ENCODE measurements at regions not wholly inside any gene's neighbourhood (a gene's known extent, or its start where the extent isn't known, plus 50 kb on each side); places are given as distances from the start of the nearest gene placed in this dataset.

DNA sequence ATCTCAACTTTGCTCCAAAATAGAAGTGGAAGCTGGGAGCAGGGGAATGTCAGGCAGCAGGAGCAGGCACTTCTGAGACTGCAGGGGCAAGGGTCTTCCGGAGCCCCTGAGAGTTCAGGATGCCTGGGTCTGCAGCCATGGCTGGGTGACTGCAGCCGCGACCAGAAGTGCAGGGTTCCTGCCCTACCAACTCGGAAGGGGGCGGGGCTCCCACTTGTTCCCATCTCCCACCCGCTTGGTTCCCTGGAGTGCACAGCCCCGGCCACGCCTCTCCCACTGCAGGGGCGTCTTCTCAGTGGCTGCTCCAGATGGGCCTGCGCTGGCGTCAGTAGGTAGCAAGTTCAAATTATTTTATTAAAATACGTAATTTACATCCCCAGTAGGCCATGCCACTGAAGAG is 1631.7 kb downstream of the OLFM4 start:
- Histone ChIP-seq H3K9ac (ENCODE audit: insufficient read depth, low read length) (no peak overlapping the region), H3K4me1 (ENCODE audit: control insufficient read depth, extremely low read depth, insufficient read depth, low read length) (no peaks in the 10 kb centered on the region), H4K20me1 (ENCODE audit: control insufficient read depth, extremely low read depth, insufficient read depth, low read length) (no peaks in the 10 kb centered on the region), H3K9me3 (ENCODE audit: control insufficient read depth, insufficient read depth, low read depth, low read length) (no peaks in the 10 kb centered on the region), H3K27me3 (ENCODE audit: control insufficient read depth, insufficient read depth, low read length) (no peaks in the 10 kb centered on the region), H3K27ac (ENCODE audit: insufficient read depth, low read length) (no peak overlapping the region), H3K36me3 (ENCODE audit: control insufficient read depth, insufficient read depth, low read length) (no peaks in the 10 kb centered on the region), H3K4me2 (ENCODE audit: extremely low read depth, insufficient read depth, low read length) (no peak overlapping the region), H2AFZ (ENCODE audit: low read length) (no peak overlapping the region), H3K79me2 (ENCODE audit: control insufficient read depth, insufficient read depth, low read length) (no peaks in the 10 kb centered on the region), H3K4me3 (replicated peaks in 1 of 4; ENCODE audit: control extremely low read depth in 1 of 4, insufficient read depth in 1 of 4, low read depth in 3 of 4, low read length in 4 of 4) (no peak overlapping the region)
- no peak for DNase-seq (ENCODE audit: low read depth in 2 of 2)
- TF ChIP-seq EZH2 (IDR thresholded peaks at IDR 0.05; ENCODE audit: low read length, missing control alignments): no peak
- no peak for TF ChIP-seq CTCF (conservative IDR thresholded peaks at IDR 0.05 in 1 of 2, IDR thresholded peaks at IDR 0.05 in 1 of 2; ENCODE audit: low read depth in 1 of 2, low read length in 2 of 2)

DNA sequence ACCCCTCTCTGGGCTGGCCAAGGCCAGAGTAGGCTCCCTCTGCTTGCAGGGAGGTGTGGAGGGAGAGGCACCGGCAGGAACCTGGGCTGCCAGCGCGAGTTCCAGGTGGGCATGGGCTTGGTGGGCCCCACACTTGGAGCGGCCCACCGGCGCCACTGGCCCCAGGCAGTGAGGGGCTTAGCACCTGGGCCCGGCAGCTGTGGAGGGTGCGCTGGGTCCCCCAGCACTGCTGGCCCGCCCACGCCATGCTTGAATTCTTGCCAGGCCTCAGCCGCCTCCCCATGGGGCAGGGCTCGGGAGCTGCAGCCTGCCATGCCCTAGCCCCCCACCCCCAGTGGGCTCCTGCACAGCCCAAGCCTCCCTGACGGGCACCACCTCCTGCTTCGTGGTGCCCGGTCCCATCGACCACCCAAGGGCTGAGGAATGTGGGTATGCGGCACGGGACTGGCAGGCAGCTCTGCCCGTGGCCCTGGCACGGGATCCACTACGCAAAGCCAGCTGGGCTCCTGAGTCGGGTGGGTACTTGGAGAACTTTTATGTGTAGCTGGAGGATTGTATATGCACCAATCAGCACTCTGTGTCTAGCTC is 1648.0 kb downstream of the OLFM4 start:
- DNase-seq (ENCODE audit: low read depth in 2 of 2): no peak
- Histone ChIP-seq H3K9ac (ENCODE audit: insufficient read depth, low read length) (no peak overlapping the region), H3K4me2 (ENCODE audit: extremely low read depth, insufficient read depth, low read length) (no peak overlapping the region), H3K79me2 (ENCODE audit: control insufficient read depth, insufficient read depth, low read length) (no peaks in the 10 kb centered on the region), H4K20me1 (ENCODE audit: control insufficient read depth, extremely low read depth, insufficient read depth, low read length) (no peaks in the 10 kb centered on the region), H3K4me3 (replicated peaks in 1 of 4; ENCODE audit: control extremely low read depth in 1 of 4, insufficient read depth in 1 of 4, low read depth in 3 of 4, low read length in 4 of 4) (no peak overlapping the region), H3K4me1 (ENCODE audit: control insufficient read depth, extremely low read depth, insufficient read depth, low read length) (no peaks in the 10 kb centered on the region), H3K27ac (ENCODE audit: insufficient read depth, low read length) (no peak overlapping the region), H2AFZ (ENCODE audit: low read length) (no peak overlapping the region), H3K27me3 (ENCODE audit: control insufficient read depth, insufficient read depth, low read length) (no peaks in the 10 kb centered on the region), H3K9me3 (ENCODE audit: control insufficient read depth, insufficient read depth, low read depth, low read length) (no peaks in the 10 kb centered on the region), H3K36me3 (ENCODE audit: control insufficient read depth, insufficient read depth, low read length) (no peaks in the 10 kb centered on the region)
- TF ChIP-seq CTCF (conservative IDR thresholded peaks at IDR 0.05 in 1 of 2, IDR thresholded peaks at IDR 0.05 in 1 of 2; ENCODE audit: low read depth in 1 of 2, low read length in 2 of 2) (no peak), EZH2 (IDR thresholded peaks at IDR 0.05; ENCODE audit: low read length, missing control alignments) (no peak)

DNA sequence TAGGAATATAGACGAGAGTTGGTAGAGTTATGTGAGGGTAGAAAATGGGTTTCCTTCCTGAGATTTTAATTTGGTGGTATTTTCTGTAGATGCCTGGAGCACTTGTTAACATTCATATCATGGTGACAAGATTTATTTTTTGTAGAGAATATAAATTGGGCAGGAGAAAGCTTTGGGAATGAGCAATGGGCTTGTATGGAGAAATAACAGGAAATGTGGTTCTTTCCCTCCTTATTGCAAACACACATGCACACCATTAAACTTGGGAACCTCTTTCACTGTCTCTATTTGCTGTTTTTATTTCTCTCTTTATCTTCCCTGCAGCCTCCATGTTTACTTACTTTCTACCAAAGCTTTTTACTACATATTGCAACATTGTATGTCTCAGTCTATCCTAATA is 1653.6 kb downstream of the OLFM4 start:
- H3K36me3 ChIP-seq (ENCODE audit: control insufficient read depth, insufficient read depth, low read length): no peaks in the 10 kb centered on the region
- no peaks in the 10 kb centered on the region for H3K79me2 ChIP-seq (ENCODE audit: control insufficient read depth, insufficient read depth, low read length)
- H2AFZ ChIP-seq (ENCODE audit: low read length): no peak overlapping the region
- H3K27me3 ChIP-seq (ENCODE audit: control insufficient read depth, insufficient read depth, low read length): no peaks in the 10 kb centered on the region
- H4K20me1 ChIP-seq (ENCODE audit: control insufficient read depth, extremely low read depth, insufficient read depth, low read length): no peaks in the 10 kb centered on the region
- TF ChIP-seq CTCF (conservative IDR thresholded peaks at IDR 0.05 in 1 of 2, IDR thresholded peaks at IDR 0.05 in 1 of 2; ENCODE audit: low read depth in 1 of 2, low read length in 2 of 2): no peak
- no peak for TF ChIP-seq EZH2 (IDR thresholded peaks at IDR 0.05; ENCODE audit: low read length, missing control alignments)
- H3K9ac ChIP-seq (ENCODE audit: insufficient read depth, low read length): no peak overlapping the region
- no peak for DNase-seq (ENCODE audit: low read depth in 2 of 2)
- no peak overlapping the region for H3K27ac ChIP-seq (ENCODE audit: insufficient read depth, low read length)
- H3K4me2 ChIP-seq (ENCODE audit: extremely low read depth, insufficient read depth, low read length): no peak overlapping the region
- H3K9me3 ChIP-seq (ENCODE audit: control insufficient read depth, insufficient read depth, low read depth, low read length): no peaks in the 10 kb centered on the region
- H3K4me1 ChIP-seq (ENCODE audit: control insufficient read depth, extremely low read depth, insufficient read depth, low read length): no peaks in the 10 kb centered on the region
- no peak overlapping the region for H3K4me3 ChIP-seq (replicated peaks in 1 of 4; ENCODE audit: control extremely low read depth in 1 of 4, insufficient read depth in 1 of 4, low read depth in 3 of 4, low read length in 4 of 4)
